Eye (tissue), 1 donor: ENCODE measurements at regions not wholly inside any gene's neighbourhood (a gene's known extent, or its start where the extent isn't known, plus 50 kb on each side); places are given as distances from the start of the nearest gene placed in this dataset.

ENCODE experiments used
- DNase-seq: peaks from one replicate; pipeline ENCODE4 v3.0.0-alpha.2; 2015

GRCh38 chr9:85249313-85249621, 492.5 kb downstream of the AGTPBP1 start:
- DNase-seq, result no peak

- no peak for DNase-seq
Measured at GRCh38 chr9:85248514-85249312, 493.0 kb downstream of the AGTPBP1 start.

- DNase-seq, result peak; percentile 65
Measured at GRCh38 chr9:85246541-85246940, 495.2 kb downstream of the AGTPBP1 start.

- DNase-seq, result no peak
Measured at GRCh38 chr9:85244856-85245255, 496.9 kb downstream of the AGTPBP1 start.

GRCh38 chr9:85243977-85244376, 497.8 kb downstream of the AGTPBP1 start:
- DNase-seq, result no peak

GRCh38 chr9:85237478-85237877, 504.3 kb downstream of the AGTPBP1 start:
- no peak for DNase-seq

GRCh38 chr9:85230081-85230480, 511.7 kb downstream of the AGTPBP1 start:
- DNase-seq, result no peak

- no peak for DNase-seq
Measured at GRCh38 chr9:85228111-85228855, 513.5 kb downstream of the AGTPBP1 start.

- no peak for DNase-seq
Measured at GRCh38 chr9:85225180-85225579, 516.6 kb downstream of the AGTPBP1 start.

- DNase-seq, result no peak
Measured at GRCh38 chr9:85224729-85225128, 517.0 kb downstream of the AGTPBP1 start.

GRCh38 chr9:85224301-85224700, 517.5 kb downstream of the AGTPBP1 start:
- DNase-seq, result no peak

- DNase-seq, result no peak
Measured at GRCh38 chr9:85223506-85224125, 518.1 kb downstream of the AGTPBP1 start.

GRCh38 chr9:85216601-85217000, 525.2 kb downstream of the AGTPBP1 start:
- DNase-seq, result no peak

- DNase-seq, result no peak
Measured at GRCh38 chr9:85215961-85216360, 525.8 kb downstream of the AGTPBP1 start.

- no peak for DNase-seq
Measured at GRCh38 chr9:85215416-85215815, 526.3 kb downstream of the AGTPBP1 start.

- DNase-seq, result no peak
Measured at GRCh38 chr9:85213650-85214607, 527.8 kb downstream of the AGTPBP1 start.

GRCh38 chr9:85212887-85213286, 528.9 kb downstream of the AGTPBP1 start:
- DNase-seq, result no peak

GRCh38 chr9:85212209-85212608, 529.5 kb downstream of the AGTPBP1 start:
- no peak for DNase-seq

GRCh38 chr9:85208666-85209065, 533.1 kb downstream of the AGTPBP1 start:
- no peak for DNase-seq

- no peak for DNase-seq
Measured at GRCh38 chr9:85204176-85204575, 534.6 kb downstream of the NTRK2 start.

- DNase-seq, result no peak
Measured at GRCh38 chr9:85202596-85202995, 533.1 kb downstream of the NTRK2 start.

GRCh38 chr9:85200726-85201404, 531.3 kb downstream of the NTRK2 start:
- no peak for DNase-seq
